ENCODE measurements at regions not wholly inside any gene's neighbourhood (a gene's known extent, or its start where the extent isn't known, plus 50 kb on each side); places are given as distances from the start of the nearest gene placed in this dataset.

- ChIA-PET POLR2A (no interaction called here), CTCF (no interaction called here)
- ATAC-seq: no peak
- Mint-ChIP-seq H3K27me3 (ENCODE audit: low read depth) (no peaks in the 10 kb centered on the region), H3K36me3 (ENCODE audit: low read depth) (no peaks in the 10 kb centered on the region), H3K27ac (no peak overlapping the region), H3K9me3 (ENCODE audit: insufficient read depth) (no peaks in the 10 kb centered on the region), H3K4me1 (ENCODE audit: low read depth) (no peaks in the 10 kb centered on the region), H3K4me3 (no peak overlapping the region)
- no peak for DNase-seq
Measured at GRCh38 chr6:84466511-84466910, 239.1 kb upstream of the CEP162 start.

GRCh38 chr6:84464471-84464870 is 237.0 kb upstream of the CEP162 start:
- H3K4me1 Mint-ChIP-seq (ENCODE audit: low read depth): no peaks in the 10 kb centered on the region
- H3K27me3 Mint-ChIP-seq (ENCODE audit: low read depth): no peaks in the 10 kb centered on the region
- H3K4me3 Mint-ChIP-seq: no peak overlapping the region
- ChIA-PET CTCF (no interaction called here), POLR2A (no interaction called here)
- H3K9me3 Mint-ChIP-seq (ENCODE audit: insufficient read depth): no peaks in the 10 kb centered on the region
- ATAC-seq (no peak), DNase-seq (no peak)
- H3K27ac Mint-ChIP-seq: no peak overlapping the region
- H3K36me3 Mint-ChIP-seq (ENCODE audit: low read depth): no peaks in the 10 kb centered on the region

- Mint-ChIP-seq H3K27me3 (ENCODE audit: low read depth) (no peaks in the 10 kb centered on the region), H3K36me3 (ENCODE audit: low read depth) (no peaks in the 10 kb centered on the region), H3K4me1 (ENCODE audit: low read depth) (no peaks in the 10 kb centered on the region), H3K27ac (no peak overlapping the region), H3K4me3 (no peak overlapping the region), H3K9me3 (ENCODE audit: insufficient read depth) (no peaks in the 10 kb centered on the region)
- ChIA-PET POLR2A (no interaction called here), CTCF (no interaction called here)
- no peak for ATAC-seq
- no peak for DNase-seq
Measured at GRCh38 chr6:84462698-84463097, 235.3 kb upstream of the CEP162 start.

GRCh38 chr6:84461461-84461860 is 234.0 kb upstream of the CEP162 start:
- Mint-ChIP-seq H3K27me3 (ENCODE audit: low read depth) (no peaks in the 10 kb centered on the region), H3K9me3 (ENCODE audit: insufficient read depth) (no peaks in the 10 kb centered on the region), H3K36me3 (ENCODE audit: low read depth) (no peaks in the 10 kb centered on the region), H3K4me3 (no peak overlapping the region), H3K4me1 (ENCODE audit: low read depth) (no peaks in the 10 kb centered on the region), H3K27ac (no peak overlapping the region)
- no peak for DNase-seq
- ChIA-PET CTCF (no interaction called here), POLR2A (no interaction called here)
- no peak for ATAC-seq

GRCh38 chr6:84460491-84460890 is 233.0 kb upstream of the CEP162 start:
- POLR2A ChIA-PET: no interaction called here

GRCh38 chr6:84459401-84459800 is 232.0 kb upstream of the CEP162 start:
- POLR2A ChIA-PET: no interaction called here
- Mint-ChIP-seq H3K36me3 (ENCODE audit: low read depth) (no peaks in the 10 kb centered on the region), H3K4me3 (no peak overlapping the region), H3K27me3 (ENCODE audit: low read depth) (no peaks in the 10 kb centered on the region), H3K4me1 (ENCODE audit: low read depth) (no peaks in the 10 kb centered on the region), H3K27ac (no peak overlapping the region), H3K9me3 (ENCODE audit: insufficient read depth) (no peaks in the 10 kb centered on the region)
- CTCF ChIA-PET: no interaction called here
- ATAC-seq (no peak), DNase-seq (no peak)

More at GRCh38 chr6:84460491-84460890, 233.0 kb upstream of the CEP162 start:
- H3K4me3 Mint-ChIP-seq: no peak overlapping the region
- no peak for ATAC-seq
- CTCF ChIA-PET: no interaction called here
- DNase-seq: no peak
- no peaks in the 10 kb centered on the region for H3K4me1 Mint-ChIP-seq (ENCODE audit: low read depth)
- H3K27me3 Mint-ChIP-seq (ENCODE audit: low read depth): no peaks in the 10 kb centered on the region
- no peaks in the 10 kb centered on the region for H3K36me3 Mint-ChIP-seq (ENCODE audit: low read depth)
- H3K27ac Mint-ChIP-seq: no peak overlapping the region
- no peaks in the 10 kb centered on the region for H3K9me3 Mint-ChIP-seq (ENCODE audit: insufficient read depth)

- no peaks in the 10 kb centered on the region for H3K36me3 Mint-ChIP-seq (ENCODE audit: low read depth)
- no peak overlapping the region for H3K27ac Mint-ChIP-seq
- ChIA-PET POLR2A (no interaction called here), CTCF (no interaction called here)
- H3K4me1 Mint-ChIP-seq (ENCODE audit: low read depth): no peaks in the 10 kb centered on the region
- H3K9me3 Mint-ChIP-seq (ENCODE audit: insufficient read depth): no peaks in the 10 kb centered on the region
- ATAC-seq (no peak), DNase-seq (no peak)
- no peak overlapping the region for H3K4me3 Mint-ChIP-seq
- no peaks in the 10 kb centered on the region for H3K27me3 Mint-ChIP-seq (ENCODE audit: low read depth)
Measured at GRCh38 chr6:84458271-84458670, 230.8 kb upstream of the CEP162 start.

GRCh38 chr6:84457276-84457675 is 229.8 kb upstream of the CEP162 start:
- H3K9me3 Mint-ChIP-seq (ENCODE audit: insufficient read depth): no peaks in the 10 kb centered on the region
- H3K27ac Mint-ChIP-seq: no peak overlapping the region
- ChIA-PET POLR2A (no interaction called here), CTCF (no interaction called here)
- H3K4me3 Mint-ChIP-seq: no peak overlapping the region
- H3K4me1 Mint-ChIP-seq (ENCODE audit: low read depth): no peaks in the 10 kb centered on the region
- DNase-seq: no peak
- no peaks in the 10 kb centered on the region for H3K27me3 Mint-ChIP-seq (ENCODE audit: low read depth)
- no peaks in the 10 kb centered on the region for H3K36me3 Mint-ChIP-seq (ENCODE audit: low read depth)
- no peak for ATAC-seq

GRCh38 chr6:84456803-84457202 is 229.4 kb upstream of the CEP162 start:
- no peak overlapping the region for H3K4me3 Mint-ChIP-seq
- ATAC-seq (no peak), DNase-seq (no peak)
- H3K4me1 Mint-ChIP-seq (ENCODE audit: low read depth): no peaks in the 10 kb centered on the region
- no peaks in the 10 kb centered on the region for H3K9me3 Mint-ChIP-seq (ENCODE audit: insufficient read depth)
- CTCF ChIA-PET: no interaction called here
- H3K27ac Mint-ChIP-seq: no peak overlapping the region
- POLR2A ChIA-PET: no interaction called here
- H3K36me3 Mint-ChIP-seq (ENCODE audit: low read depth): no peaks in the 10 kb centered on the region
- no peaks in the 10 kb centered on the region for H3K27me3 Mint-ChIP-seq (ENCODE audit: low read depth)

- no peaks in the 10 kb centered on the region for H3K4me1 Mint-ChIP-seq (ENCODE audit: low read depth)
- CTCF ChIA-PET: no interaction called here
- no peak for ATAC-seq
Measured at GRCh38 chr6:84455511-84456029, 228.1 kb upstream of the CEP162 start.

GRCh38 chr6:84453499-84453898 is 226.1 kb upstream of the CEP162 start:
- no peak overlapping the region for H3K27ac Mint-ChIP-seq
- ATAC-seq: no peak
- no peaks in the 10 kb centered on the region for H3K9me3 Mint-ChIP-seq (ENCODE audit: insufficient read depth)
- H3K4me3 Mint-ChIP-seq: no peak overlapping the region
- no peaks in the 10 kb centered on the region for H3K36me3 Mint-ChIP-seq (ENCODE audit: low read depth)
- CTCF ChIA-PET: no interaction called here
- H3K27me3 Mint-ChIP-seq (ENCODE audit: low read depth): no peaks in the 10 kb centered on the region
- POLR2A ChIA-PET: no interaction called here
- H3K4me1 Mint-ChIP-seq (ENCODE audit: low read depth): no peaks in the 10 kb centered on the region
- no peak for DNase-seq

More at GRCh38 chr6:84455511-84456029, 228.1 kb upstream of the CEP162 start:
- POLR2A ChIA-PET: no interaction called here
- no peak for DNase-seq
- H3K27ac Mint-ChIP-seq: no peak overlapping the region
- no peaks in the 10 kb centered on the region for H3K36me3 Mint-ChIP-seq (ENCODE audit: low read depth)
- no peaks in the 10 kb centered on the region for H3K27me3 Mint-ChIP-seq (ENCODE audit: low read depth)
- H3K4me3 Mint-ChIP-seq: no peak overlapping the region
- H3K9me3 Mint-ChIP-seq (ENCODE audit: insufficient read depth): no peaks in the 10 kb centered on the region

GRCh38 chr6:84450018-84450417 is 222.6 kb upstream of the CEP162 start:
- Mint-ChIP-seq H3K36me3 (ENCODE audit: low read depth) (no peaks in the 10 kb centered on the region), H3K4me1 (ENCODE audit: low read depth) (no peaks in the 10 kb centered on the region), H3K9me3 (ENCODE audit: insufficient read depth) (no peaks in the 10 kb centered on the region), H3K27me3 (ENCODE audit: low read depth) (no peaks in the 10 kb centered on the region), H3K4me3 (no peak overlapping the region), H3K27ac (no peak overlapping the region)
- ChIA-PET CTCF (no interaction called here), POLR2A (no interaction called here)
- ATAC-seq (no peak), DNase-seq (no peak)

GRCh38 chr6:84449220-84449619 is 221.8 kb upstream of the CEP162 start:
- H3K9me3 Mint-ChIP-seq (ENCODE audit: insufficient read depth): no peaks in the 10 kb centered on the region
- H3K4me1 Mint-ChIP-seq (ENCODE audit: low read depth): no peaks in the 10 kb centered on the region
- DNase-seq: no peak
- H3K36me3 Mint-ChIP-seq (ENCODE audit: low read depth): no peaks in the 10 kb centered on the region
- no peaks in the 10 kb centered on the region for H3K27me3 Mint-ChIP-seq (ENCODE audit: low read depth)
- CTCF ChIA-PET: no interaction called here
- H3K27ac Mint-ChIP-seq: no peak overlapping the region
- H3K4me3 Mint-ChIP-seq: no peak overlapping the region
- ATAC-seq: no peak
- POLR2A ChIA-PET: no interaction called here

Measured in activated CD8-positive, alpha-beta T cell treated with anti-CD3 and anti-CD28 coated beads, Interleukin-2, amount 10 ng/mL, durations not matched to agents 7 days and 5 days (primary cell).